PC-3 (cell line): ENCODE measurements at regions not wholly inside any gene's neighbourhood (a gene's known extent, or its start where the extent isn't known, plus 50 kb on each side); places are given as distances from the start of the nearest gene placed in this dataset.
"Not testable (repeated sequence)": the region's sequence is repeated elsewhere in the genome, so short reads cannot be mapped to it uniquely, and the experiment has no call there.

Source experiments
- EZH2 ChIP-seq: fragments of 300-600 bp; sonication (generic); IDR thresholded peaks from one replicate; pipeline ENCODE4 v1.6.1; 2017; ENCODE audit warnings: antibody characterized with exemption, mild to moderate bottlenecking, low read length; ENCODE audit not compliant: unreplicated experiment
- TF ChIP-seq, protein P1 (sequence below): fragments of 300-600 bp; sonication (generic); conservative IDR thresholded peaks from 2 replicates; pipeline ENCODE4 v1.5.1; 2017; ENCODE audit warnings: antibody characterized with exemption, low read depth, mild to moderate bottlenecking, low read length

DNA sequence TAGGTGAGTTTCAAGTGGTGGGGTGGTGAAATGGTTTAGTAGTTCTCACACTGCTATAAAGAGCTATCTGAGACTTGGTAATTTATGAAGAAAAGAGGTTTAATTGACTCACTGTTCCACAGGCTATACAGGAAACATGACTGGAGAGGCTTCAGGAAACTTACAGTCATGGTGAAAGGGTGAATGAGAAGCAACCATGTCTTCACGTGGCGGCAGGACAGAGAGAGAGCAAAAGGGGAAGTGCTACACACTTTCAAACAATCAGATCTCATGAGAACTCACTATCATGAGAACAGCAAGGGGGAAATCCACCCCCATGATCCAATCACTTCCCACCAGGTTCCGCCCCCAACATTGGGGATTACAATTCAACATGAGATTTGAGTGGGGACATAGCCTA is 67.3 kb upstream of the KCNA1 start:
- not testable (repeated sequence) for TF ChIP-seq EZH2
- TF ChIP-seq, protein P1, sequence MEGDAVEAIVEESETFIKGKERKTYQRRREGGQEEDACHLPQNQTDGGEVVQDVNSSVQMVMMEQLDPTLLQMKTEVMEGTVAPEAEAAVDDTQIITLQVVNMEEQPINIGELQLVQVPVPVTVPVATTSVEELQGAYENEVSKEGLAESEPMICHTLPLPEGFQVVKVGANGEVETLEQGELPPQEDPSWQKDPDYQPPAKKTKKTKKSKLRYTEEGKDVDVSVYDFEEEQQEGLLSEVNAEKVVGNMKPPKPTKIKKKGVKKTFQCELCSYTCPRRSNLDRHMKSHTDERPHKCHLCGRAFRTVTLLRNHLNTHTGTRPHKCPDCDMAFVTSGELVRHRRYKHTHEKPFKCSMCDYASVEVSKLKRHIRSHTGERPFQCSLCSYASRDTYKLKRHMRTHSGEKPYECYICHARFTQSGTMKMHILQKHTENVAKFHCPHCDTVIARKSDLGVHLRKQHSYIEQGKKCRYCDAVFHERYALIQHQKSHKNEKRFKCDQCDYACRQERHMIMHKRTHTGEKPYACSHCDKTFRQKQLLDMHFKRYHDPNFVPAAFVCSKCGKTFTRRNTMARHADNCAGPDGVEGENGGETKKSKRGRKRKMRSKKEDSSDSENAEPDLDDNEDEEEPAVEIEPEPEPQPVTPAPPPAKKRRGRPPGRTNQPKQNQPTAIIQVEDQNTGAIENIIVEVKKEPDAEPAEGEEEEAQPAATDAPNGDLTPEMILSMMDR = not testable (repeated sequence)
